Nephron progenitor cell (in vitro differentiated cells): ENCODE measurements at regions not wholly inside any gene's neighbourhood (a gene's known extent, or its start where the extent isn't known, plus 50 kb on each side); places are given as distances from the start of the nearest gene placed in this dataset.

ENCODE experiments used
- DNase-seq: peaks from one replicate; pipeline ENCODE4 v3.0.0; 2021
- H3K27ac Mint-ChIP-seq: 2 replicates; pipeline ENCODE4 v1.8.0; 2021; ENCODE audit warnings: mild to moderate bottlenecking, moderate library complexity, mixed read lengths
- H3K27me3 Mint-ChIP-seq: 2 replicates; pipeline ENCODE4 v1.8.0; 2021; ENCODE audit warnings: mild to moderate bottlenecking, low read depth, mixed read lengths; ENCODE audit not compliant: poor library complexity
- H3K36me3 Mint-ChIP-seq: 2 replicates; pipeline ENCODE4 v1.8.0; 2021; ENCODE audit warnings: low read depth, mixed read lengths
- H3K4me1 Mint-ChIP-seq: 2 replicates; pipeline ENCODE4 v1.8.0; 2021; ENCODE audit warnings: mixed read lengths
- H3K4me3 Mint-ChIP-seq: 2 replicates; pipeline ENCODE4 v1.8.0; 2021; ENCODE audit warnings: mild to moderate bottlenecking, moderate library complexity, mixed read lengths
- H3K9me3 Mint-ChIP-seq: 2 replicates; pipeline ENCODE4 v1.8.0; 2021; ENCODE audit warnings: mild to moderate bottlenecking, moderate library complexity, mixed read lengths
- TF ChIP-seq, protein P1 (sequence below): fragments of 200-600 bp; sonication (generic); IDR thresholded peaks from 2 replicates; pipeline ENCODE4 v1.5.0; 2021; ENCODE audit warnings: antibody characterized with exemption

DNA sequence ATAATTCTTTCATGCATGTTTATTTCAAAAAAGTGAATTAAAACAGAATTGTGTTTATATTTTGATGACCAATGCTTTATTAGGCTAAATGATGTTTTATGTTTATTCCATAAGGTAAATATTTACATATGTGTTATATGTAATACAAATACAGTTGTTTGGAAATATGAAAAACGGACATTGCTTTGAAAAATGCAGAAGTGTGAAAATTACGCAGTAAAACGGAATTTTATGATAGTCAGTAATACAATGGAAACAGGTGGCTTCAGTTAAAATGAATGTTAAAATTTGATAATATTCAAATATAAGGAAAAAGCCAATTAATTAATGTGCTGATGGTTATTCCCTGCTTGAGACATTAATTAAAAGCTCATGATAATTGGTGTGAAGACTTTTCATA, 1633.8 kb downstream of the MAT2B start:
- no peaks in the 10 kb centered on the region for H3K9me3 Mint-ChIP-seq
- TF ChIP-seq, protein P1, sequence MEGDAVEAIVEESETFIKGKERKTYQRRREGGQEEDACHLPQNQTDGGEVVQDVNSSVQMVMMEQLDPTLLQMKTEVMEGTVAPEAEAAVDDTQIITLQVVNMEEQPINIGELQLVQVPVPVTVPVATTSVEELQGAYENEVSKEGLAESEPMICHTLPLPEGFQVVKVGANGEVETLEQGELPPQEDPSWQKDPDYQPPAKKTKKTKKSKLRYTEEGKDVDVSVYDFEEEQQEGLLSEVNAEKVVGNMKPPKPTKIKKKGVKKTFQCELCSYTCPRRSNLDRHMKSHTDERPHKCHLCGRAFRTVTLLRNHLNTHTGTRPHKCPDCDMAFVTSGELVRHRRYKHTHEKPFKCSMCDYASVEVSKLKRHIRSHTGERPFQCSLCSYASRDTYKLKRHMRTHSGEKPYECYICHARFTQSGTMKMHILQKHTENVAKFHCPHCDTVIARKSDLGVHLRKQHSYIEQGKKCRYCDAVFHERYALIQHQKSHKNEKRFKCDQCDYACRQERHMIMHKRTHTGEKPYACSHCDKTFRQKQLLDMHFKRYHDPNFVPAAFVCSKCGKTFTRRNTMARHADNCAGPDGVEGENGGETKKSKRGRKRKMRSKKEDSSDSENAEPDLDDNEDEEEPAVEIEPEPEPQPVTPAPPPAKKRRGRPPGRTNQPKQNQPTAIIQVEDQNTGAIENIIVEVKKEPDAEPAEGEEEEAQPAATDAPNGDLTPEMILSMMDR = no peak
- H3K27me3 Mint-ChIP-seq = no peaks in the 10 kb centered on the region
- no peak for DNase-seq
- H3K4me1 Mint-ChIP-seq = peaks cover 53% of the 10 kb centered on the region
- no peaks in the 10 kb centered on the region for H3K36me3 Mint-ChIP-seq
- no peak overlapping the region for H3K4me3 Mint-ChIP-seq
- no peak overlapping the region for H3K27ac Mint-ChIP-seq

DNA sequence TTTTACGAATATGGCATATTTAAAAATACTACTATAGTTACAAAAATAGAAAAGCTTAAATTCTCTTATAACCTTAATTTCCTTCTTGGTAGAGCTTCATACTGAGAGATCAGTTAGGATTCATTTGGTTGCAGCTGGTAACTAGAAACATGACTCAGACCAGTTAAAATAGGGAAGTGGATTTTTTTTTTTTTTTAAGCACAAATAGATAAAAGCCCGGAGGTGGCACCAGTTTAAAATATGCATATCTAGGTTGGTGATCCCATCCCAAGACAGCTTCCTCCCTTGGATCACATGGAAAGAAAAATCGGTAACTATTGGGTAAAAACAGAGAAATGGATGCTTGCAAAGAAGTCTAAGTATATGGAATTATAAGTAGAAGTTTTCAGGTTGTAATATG, 1634.3 kb downstream of the MAT2B start:
- Mint-ChIP-seq H3K36me3 (no peaks in the 10 kb centered on the region), H3K4me1 (peaks cover 57% of the 10 kb centered on the region)

DNA sequence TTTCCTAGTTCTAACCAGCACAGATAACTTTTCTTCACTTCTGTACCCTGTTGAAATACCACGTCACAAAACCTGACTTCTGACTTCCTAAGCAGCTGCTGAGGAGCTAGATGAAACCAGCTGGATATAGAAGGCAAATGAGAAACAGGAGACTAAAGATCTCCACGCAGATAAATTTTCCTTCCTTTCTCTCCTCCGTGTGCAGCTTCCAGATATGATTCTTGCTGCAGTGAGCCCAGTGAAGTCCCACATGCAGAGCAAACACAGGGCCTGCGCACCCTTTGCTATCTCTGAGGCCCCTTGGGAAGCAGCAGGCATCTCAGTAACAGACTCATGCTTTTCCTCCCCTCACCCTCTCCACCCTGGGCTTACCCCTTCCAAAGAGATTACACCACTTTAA, 1638.3 kb downstream of the MAT2B start:
- TF ChIP-seq, protein P1 = no peak
- H3K36me3 Mint-ChIP-seq = no peaks in the 10 kb centered on the region
- peak; percentile 10 for DNase-seq
- peaks cover 21% of the 10 kb centered on the region for H3K4me1 Mint-ChIP-seq
- H3K27me3 Mint-ChIP-seq = no peaks in the 10 kb centered on the region
- H3K27ac Mint-ChIP-seq = peak overlapping the region; percentile 79
- H3K4me3 Mint-ChIP-seq = no peak overlapping the region
- H3K9me3 Mint-ChIP-seq = no peaks in the 10 kb centered on the region

More for the DNA sequence above, 1634.3 kb downstream of the MAT2B start:
- Mint-ChIP-seq H3K27ac (no peak overlapping the region), H3K4me3 (no peak overlapping the region), H3K9me3 (no peaks in the 10 kb centered on the region), H3K27me3 (no peaks in the 10 kb centered on the region)
- DNase-seq = no peak
- TF ChIP-seq, protein P1 = no peak

DNA sequence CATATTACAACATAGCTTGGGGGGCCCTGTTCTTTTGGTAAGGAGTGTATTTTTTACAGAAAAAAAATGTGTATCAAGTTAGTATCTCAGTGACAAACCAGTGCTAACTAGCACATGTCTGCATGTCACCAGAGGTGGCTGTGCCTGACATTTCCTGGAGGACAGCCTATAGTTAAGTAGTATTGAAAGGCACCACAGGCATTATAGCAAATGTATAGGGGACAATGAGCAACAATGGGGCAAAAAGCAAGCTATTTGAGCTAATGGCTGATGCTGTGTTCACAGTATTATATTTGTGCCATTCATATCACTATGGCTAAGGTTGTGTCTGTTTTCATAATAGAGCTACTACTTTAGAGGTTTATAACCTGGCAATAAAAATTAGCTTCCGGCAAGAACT, 1644.0 kb downstream of the MAT2B start:
- TF ChIP-seq, protein P1 = no peak
- no peak overlapping the region for H3K4me3 Mint-ChIP-seq
- no peaks in the 10 kb centered on the region for H3K27me3 Mint-ChIP-seq
- peaks cover 3% of the 10 kb centered on the region for H3K4me1 Mint-ChIP-seq
- no peaks in the 10 kb centered on the region for H3K9me3 Mint-ChIP-seq
- H3K27ac Mint-ChIP-seq = no peak overlapping the region
- H3K36me3 Mint-ChIP-seq = no peaks in the 10 kb centered on the region
- DNase-seq = no peak

DNA sequence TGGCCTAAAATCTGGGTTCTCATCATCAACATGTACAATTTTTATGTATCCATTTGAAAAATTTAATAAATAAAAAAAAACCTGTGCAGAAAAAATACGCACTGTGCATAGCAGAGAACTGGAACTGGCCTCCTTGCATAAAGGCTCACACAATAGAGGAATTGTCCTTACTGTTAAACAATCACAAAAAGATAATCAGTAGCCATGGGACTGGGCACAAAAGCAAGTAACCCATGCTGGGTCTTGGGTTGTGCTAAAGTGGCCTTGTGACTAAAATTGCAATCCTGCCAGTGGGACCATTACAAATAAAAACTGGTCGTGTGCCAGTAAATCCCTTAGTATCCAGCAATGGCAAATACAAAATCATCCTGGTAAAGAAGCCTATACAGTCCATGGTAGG, 1646.6 kb downstream of the MAT2B start:
- Mint-ChIP-seq H3K4me1 (no peaks in the 10 kb centered on the region), H3K4me3 (no peak overlapping the region), H3K27ac (no peak overlapping the region), H3K36me3 (no peaks in the 10 kb centered on the region), H3K9me3 (no peaks in the 10 kb centered on the region), H3K27me3 (no peaks in the 10 kb centered on the region)
- no peak for DNase-seq
- TF ChIP-seq, protein P1 = no peak

DNA sequence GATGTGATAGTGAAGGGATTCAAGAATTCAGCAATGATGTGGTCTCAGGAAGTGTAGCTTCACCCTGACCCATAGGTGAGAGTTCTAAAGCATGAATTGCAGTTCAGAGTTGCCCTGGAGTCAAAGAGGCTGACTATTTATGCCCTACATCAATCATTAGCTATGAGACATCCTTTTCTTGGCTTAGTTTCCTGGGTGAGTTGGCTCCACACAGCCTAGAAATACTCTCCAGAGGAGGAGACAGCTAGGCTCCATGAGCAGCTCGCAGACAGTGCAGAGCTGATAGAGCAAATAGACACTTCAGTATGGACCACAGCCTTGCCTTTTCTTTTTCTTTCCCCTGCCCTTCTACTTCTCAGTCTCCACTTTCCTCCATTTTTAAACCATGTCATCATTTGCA, 1651.8 kb downstream of the MAT2B start:
- Mint-ChIP-seq H3K27me3 (no peaks in the 10 kb centered on the region), H3K36me3 (no peaks in the 10 kb centered on the region), H3K27ac (no peak overlapping the region), H3K4me1 (no peaks in the 10 kb centered on the region), H3K9me3 (no peaks in the 10 kb centered on the region), H3K4me3 (no peak overlapping the region)
- TF ChIP-seq, protein P1 = no peak
- no peak for DNase-seq
